AG04449 (cell line): ENCODE measurements at regions not wholly inside any gene's neighbourhood (a gene's known extent, or its start where the extent isn't known, plus 50 kb on each side); places are given as distances from the start of the nearest gene placed in this dataset.
"Not testable (repeated sequence)": the region's sequence is repeated elsewhere in the genome, so short reads cannot be mapped to it uniquely, and the experiment has no call there.

Experiments used
- CTCF ChIA-PET: fragments of 350-600 bp; formaldehyde crosslinking; extraction: SDS; loops from one replicate; lab custom pipeline; 2021; ENCODE audit warnings: antibody characterized with exemption; lab: Yijun Ruan, JAX
- POLR2A ChIA-PET: fragments of 400-600, 350-600 bp; formaldehyde crosslinking; extraction: SDS; loops from one replicate; lab custom pipeline; 2020; ENCODE audit warnings: antibody characterized with exemption, inconsistent platforms; lab: Yijun Ruan, JAX
- DNase-seq: peaks from one replicate; pipeline ENCODE4 v3.0.0-alpha.2; 2010; ENCODE audit warnings: low read depth, low spot score
- H3K4me3 ChIP-seq: 2 replicates; pipeline ENCODE4 v1.5.1; 2011; ENCODE audit warnings: low read depth, mild to moderate bottlenecking, control low read depth, low read length
- CTCF ChIP-seq: IDR thresholded peaks from one replicate; pipeline ENCODE4 v1.5.1; 2011; ENCODE audit warnings: mild to moderate bottlenecking, moderate library complexity, low read length, control low read depth, inconsistent platforms; ENCODE audit not compliant: insufficient read depth; ENCODE audit errors: missing control alignments

GRCh38 chrY:18599606-18600005 lies 53.1 kb downstream of the HSFY1 start:
- DNase-seq, CTCF ChIA-PET, H3K4me3 ChIP-seq, POLR2A ChIA-PET: not testable (repeated sequence)

GRCh38 chrY:18601287-18601686 lies 54.8 kb downstream of the HSFY1 start:
- DNase-seq, POLR2A ChIA-PET, CTCF ChIA-PET, H3K4me3 ChIP-seq: not testable (repeated sequence)

- POLR2A ChIA-PET, H3K4me3 ChIP-seq, DNase-seq, CTCF ChIA-PET: not testable (repeated sequence)
These were observed 59.7 kb downstream of the HSFY1 start for GRCh38 chrY:18606251-18606650.

GRCh38 chrY:18608205-18608604 lies 61.7 kb downstream of the HSFY1 start:
- DNase-seq, CTCF ChIA-PET, POLR2A ChIA-PET, H3K4me3 ChIP-seq: not testable (repeated sequence)

- POLR2A ChIA-PET, CTCF ChIA-PET, H3K4me3 ChIP-seq, DNase-seq: not testable (repeated sequence)
These were observed 69.3 kb downstream of the HSFY1 start for GRCh38 chrY:18615809-18616208.

- H3K4me3 ChIP-seq, DNase-seq, CTCF ChIA-PET, POLR2A ChIA-PET: not testable (repeated sequence)
These were observed 83.4 kb downstream of the HSFY1 start for GRCh38 chrY:18629805-18630516.

GRCh38 chrY:18630571-18630970 lies 84.1 kb downstream of the HSFY1 start:
- POLR2A ChIA-PET, DNase-seq, H3K4me3 ChIP-seq, CTCF ChIA-PET: not testable (repeated sequence)

- H3K4me3 ChIP-seq, DNase-seq, POLR2A ChIA-PET, CTCF ChIA-PET: not testable (repeated sequence)
These were observed 85.1 kb downstream of the HSFY1 start for GRCh38 chrY:18631610-18632009.

- ChIA-PET CTCF (no interaction called here), POLR2A (no interaction called here)
- no peak for DNase-seq
- H3K4me3 ChIP-seq = no peak overlapping the region
- TF ChIP-seq CTCF = no peak
These were observed 104.2 kb downstream of the HSFY1 start for GRCh38 chrY:18650746-18651145.

GRCh38 chrY:18664559-18664958 lies 109.0 kb downstream of the HSFY2 start:
- POLR2A ChIA-PET = no interaction called here
- TF ChIP-seq CTCF = no peak
- DNase-seq = no peak
- no peak overlapping the region for H3K4me3 ChIP-seq
- CTCF ChIA-PET = no interaction called here

- no peak overlapping the region for H3K4me3 ChIP-seq
- TF ChIP-seq CTCF = peak; percentile 3
- ChIA-PET POLR2A (no interaction called here), CTCF (no interaction called here)
- DNase-seq = no peak
These were observed 103.7 kb downstream of the HSFY2 start for GRCh38 chrY:18669790-18670189.
